Retinal pigment epithelial cell (primary cell): ENCODE measurements at regions not wholly inside any gene's neighbourhood (a gene's known extent, or its start where the extent isn't known, plus 50 kb on each side); places are given as distances from the start of the nearest gene placed in this dataset.

Experiments
- DNase-seq: peaks from one replicate; pipeline ENCODE4 v3.0.0-alpha.2; 2010; ENCODE audit warnings: low read depth
- H3K4me3 ChIP-seq: 2 replicates; pipeline ENCODE4 v1.5.1; 2011; ENCODE audit warnings: mild to moderate bottlenecking, low read length, control low read depth, moderate library complexity
- TF ChIP-seq, protein P1 (sequence below): conservative IDR thresholded peaks from 2 replicates; pipeline ENCODE4 v1.5.1; 2011; ENCODE audit warnings: low read depth, low read length, control low read depth, inconsistent platforms

DNA sequence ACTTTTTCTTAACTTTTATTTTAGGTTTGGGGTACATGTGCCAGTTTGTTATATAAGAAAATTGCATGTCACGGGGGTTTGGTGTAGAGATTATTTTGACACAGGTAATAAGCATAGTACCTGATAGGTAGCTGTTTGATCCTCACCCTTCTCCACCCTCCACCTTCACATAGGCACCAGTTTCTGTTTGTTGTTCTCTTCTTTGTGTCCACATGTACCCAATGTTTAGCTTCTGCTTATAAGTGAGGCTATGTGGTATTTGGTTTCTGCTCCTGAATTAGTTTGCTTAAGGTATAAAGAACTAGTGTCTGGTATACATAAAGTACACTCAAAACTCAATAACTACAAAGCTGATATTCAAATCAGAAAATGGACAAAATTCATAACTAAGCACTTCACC lies 654.6 kb upstream of the LINC00305 start:
- H3K4me3 ChIP-seq = no peak overlapping the region
- TF ChIP-seq, protein P1, sequence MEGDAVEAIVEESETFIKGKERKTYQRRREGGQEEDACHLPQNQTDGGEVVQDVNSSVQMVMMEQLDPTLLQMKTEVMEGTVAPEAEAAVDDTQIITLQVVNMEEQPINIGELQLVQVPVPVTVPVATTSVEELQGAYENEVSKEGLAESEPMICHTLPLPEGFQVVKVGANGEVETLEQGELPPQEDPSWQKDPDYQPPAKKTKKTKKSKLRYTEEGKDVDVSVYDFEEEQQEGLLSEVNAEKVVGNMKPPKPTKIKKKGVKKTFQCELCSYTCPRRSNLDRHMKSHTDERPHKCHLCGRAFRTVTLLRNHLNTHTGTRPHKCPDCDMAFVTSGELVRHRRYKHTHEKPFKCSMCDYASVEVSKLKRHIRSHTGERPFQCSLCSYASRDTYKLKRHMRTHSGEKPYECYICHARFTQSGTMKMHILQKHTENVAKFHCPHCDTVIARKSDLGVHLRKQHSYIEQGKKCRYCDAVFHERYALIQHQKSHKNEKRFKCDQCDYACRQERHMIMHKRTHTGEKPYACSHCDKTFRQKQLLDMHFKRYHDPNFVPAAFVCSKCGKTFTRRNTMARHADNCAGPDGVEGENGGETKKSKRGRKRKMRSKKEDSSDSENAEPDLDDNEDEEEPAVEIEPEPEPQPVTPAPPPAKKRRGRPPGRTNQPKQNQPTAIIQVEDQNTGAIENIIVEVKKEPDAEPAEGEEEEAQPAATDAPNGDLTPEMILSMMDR = no peak
- no peak for DNase-seq

DNA sequence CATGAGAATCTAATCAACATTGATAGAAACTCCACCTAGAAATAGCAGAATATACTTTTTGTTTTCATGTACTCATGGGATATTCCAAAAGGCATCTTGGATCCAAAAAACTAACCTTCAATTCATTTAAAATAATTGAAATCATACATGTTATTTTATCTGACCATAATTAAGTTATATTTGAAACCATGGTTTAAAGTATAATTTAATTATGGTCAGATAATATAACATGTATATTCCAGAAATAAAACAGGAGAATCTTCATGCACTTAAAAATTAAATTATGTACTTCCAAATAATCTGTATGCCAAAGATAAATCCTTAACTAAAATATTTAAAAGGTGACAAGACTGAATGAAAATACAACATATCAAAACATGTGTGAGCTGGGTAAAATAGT lies 651.3 kb upstream of the LINC00305 start:
- no peak overlapping the region for H3K4me3 ChIP-seq
- TF ChIP-seq, protein P1 = no peak
- DNase-seq = no peak

DNA sequence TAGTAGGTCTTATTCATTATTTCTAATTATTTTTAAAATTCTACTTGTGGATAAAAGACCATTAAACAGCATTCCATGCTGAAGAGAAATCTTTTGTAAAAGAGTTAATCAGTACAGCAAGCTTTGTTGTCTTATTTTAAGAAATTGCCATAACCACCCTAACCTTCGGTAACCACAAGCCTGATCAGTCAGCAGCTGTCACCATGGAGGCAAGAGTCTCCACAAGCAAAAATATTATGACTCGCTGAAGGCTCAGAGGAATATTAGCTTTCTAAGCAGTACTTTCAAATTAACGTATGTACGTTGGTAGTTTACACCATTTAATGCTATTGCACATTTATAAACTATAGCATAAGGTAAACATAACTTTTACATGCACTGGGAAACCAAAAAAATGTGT lies 650.5 kb upstream of the LINC00305 start:
- DNase-seq = peak; percentile 1
- TF ChIP-seq, protein P1 = no peak
- no peak overlapping the region for H3K4me3 ChIP-seq

DNA sequence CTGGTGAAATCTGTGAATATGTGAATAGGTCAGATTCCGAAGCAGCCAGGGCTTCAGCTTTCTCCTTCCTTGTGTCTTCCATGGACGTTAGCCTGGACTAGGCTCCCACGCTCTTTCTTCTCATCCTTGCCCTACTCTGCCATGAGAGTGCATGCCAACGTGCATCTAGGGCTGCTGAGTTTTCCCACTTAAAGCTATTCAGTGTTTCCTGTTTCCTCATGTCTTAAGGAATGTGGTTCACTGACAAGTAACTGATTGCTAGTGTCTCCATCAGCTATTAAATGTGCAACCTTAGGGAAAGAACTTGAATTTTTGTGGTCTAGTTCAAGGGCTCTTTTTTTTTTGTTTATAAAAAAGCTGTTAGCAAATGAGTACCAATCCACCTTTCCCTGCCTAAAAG lies 642.3 kb upstream of the LINC00305 start:
- no peak for DNase-seq
- H3K4me3 ChIP-seq = no peak overlapping the region
- TF ChIP-seq, protein P1 = no peak

DNA sequence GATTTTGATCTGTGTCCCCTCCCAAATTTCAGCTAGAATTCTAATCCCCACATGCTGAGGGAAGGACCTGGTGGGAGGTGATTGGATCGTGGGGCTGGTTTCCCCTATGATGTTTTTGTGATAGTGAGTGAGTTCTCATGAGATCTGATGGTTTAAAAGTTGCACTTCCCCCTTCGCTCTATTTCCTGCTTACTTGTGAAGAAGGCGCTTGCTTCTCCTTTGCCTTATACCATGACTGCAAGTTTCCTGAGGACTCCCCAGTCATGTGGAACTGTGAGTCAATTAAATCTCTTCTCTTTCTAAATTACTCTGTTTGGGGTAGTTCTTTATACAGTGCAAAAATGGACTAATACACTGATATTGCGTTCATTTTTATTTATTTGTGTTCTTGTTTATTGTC lies 636.8 kb upstream of the LINC00305 start:
- DNase-seq = no peak
- TF ChIP-seq, protein P1 = no peak
- no peak overlapping the region for H3K4me3 ChIP-seq

DNA sequence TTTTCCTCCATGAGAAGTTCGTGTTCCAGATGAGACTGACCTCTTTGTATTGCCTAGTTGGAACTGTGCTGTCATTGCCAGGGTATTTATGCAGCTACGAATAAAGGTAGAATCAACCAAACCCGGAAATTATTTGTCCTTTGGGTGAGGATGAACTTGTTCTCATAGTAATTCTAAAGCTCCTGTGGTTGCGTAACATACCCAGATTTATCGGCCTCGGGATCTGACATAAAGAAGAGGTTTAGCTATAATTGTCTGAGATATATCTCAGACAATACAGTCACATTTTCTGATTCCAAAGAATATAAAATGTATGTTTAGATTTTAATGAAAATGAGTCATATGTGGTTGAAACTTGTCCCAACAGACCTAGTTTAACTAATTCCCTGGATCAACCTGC lies 628.7 kb upstream of the LINC00305 start:
- H3K4me3 ChIP-seq = no peak overlapping the region
- TF ChIP-seq, protein P1 = no peak
- DNase-seq = no peak

DNA sequence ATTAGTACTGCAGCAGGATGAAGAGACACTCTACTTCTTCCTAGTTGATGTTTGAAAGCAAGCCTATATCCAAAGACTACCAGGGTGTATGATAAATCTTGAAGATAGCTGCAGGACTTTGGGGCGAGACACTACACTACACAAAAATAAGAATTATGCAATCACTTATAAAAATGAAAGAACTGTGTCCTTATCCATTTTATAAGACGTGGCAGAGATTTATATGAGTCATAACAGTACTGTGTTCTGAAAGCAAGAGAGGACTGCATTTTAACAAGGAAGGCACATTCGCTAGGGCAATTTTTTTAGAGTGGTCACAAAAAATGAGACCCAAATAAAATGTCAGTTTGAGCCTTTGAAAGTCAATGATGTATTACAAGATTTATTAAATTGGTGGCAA lies 617.0 kb upstream of the LINC00305 start:
- no peak overlapping the region for H3K4me3 ChIP-seq
- TF ChIP-seq, protein P1 = no peak
- no peak for DNase-seq
